Activated CD4-positive, alpha-beta T cell treated with anti-CD3 and anti-CD28 coated beads, Interleukin-10, Interleukin-2, amounts not matched to agents 100 ng/mL and 50 ng/mL, durations not matched to agents 16 hours and 8 hours (primary cell): ENCODE measurements at regions not wholly inside any gene's neighbourhood (a gene's known extent, or its start where the extent isn't known, plus 50 kb on each side); places are given as distances from the start of the nearest gene placed in this dataset.

Experiments used
- DNase-seq: peaks from one replicate; pipeline ENCODE4 v3.0.0-alpha.2; 2020

- DNase-seq, result no peak
Observed at GRCh38 chr6:18976091-18976490, 588.9 kb downstream of the RNF144B start.

GRCh38 chr6:18976966-18977365 lies 589.8 kb downstream of the RNF144B start:
- DNase-seq, result no peak

GRCh38 chr6:18978337-18979128 lies 591.4 kb downstream of the RNF144B start:
- no peak for DNase-seq

- DNase-seq, result no peak
Observed at GRCh38 chr6:18985061-18985460, 597.9 kb downstream of the RNF144B start.

GRCh38 chr6:18985996-18986395 lies 598.8 kb downstream of the RNF144B start:
- DNase-seq, result no peak

GRCh38 chr6:18988636-18989035 lies 601.5 kb downstream of the RNF144B start:
- DNase-seq, result no peak

- DNase-seq, result peak; percentile 47
Observed at GRCh38 chr6:18990059-18990978, 603.2 kb downstream of the RNF144B start.

- peak; percentile 33 for DNase-seq
Observed at GRCh38 chr6:18997375-18997826, 610.3 kb downstream of the RNF144B start.

GRCh38 chr6:19002976-19003560 lies 615.9 kb downstream of the RNF144B start:
- DNase-seq, result no peak

- no peak for DNase-seq
Observed at GRCh38 chr6:19004176-19004575, 617.0 kb downstream of the RNF144B start.

- DNase-seq, result no peak
Observed at GRCh38 chr6:19009769-19010168, 622.6 kb downstream of the RNF144B start.

- DNase-seq, result no peak
Observed at GRCh38 chr6:19013026-19013705, 626.0 kb downstream of the RNF144B start.

- DNase-seq, result peak; percentile 4
Observed at GRCh38 chr6:19024737-19025136, 637.6 kb downstream of the RNF144B start.

GRCh38 chr6:19028201-19028600 lies 641.1 kb downstream of the RNF144B start:
- DNase-seq, result no peak

GRCh38 chr6:19032591-19033295 lies 645.6 kb downstream of the RNF144B start:
- DNase-seq, result no peak

GRCh38 chr6:19033683-19034082 lies 646.5 kb downstream of the RNF144B start:
- DNase-seq, result no peak

- DNase-seq, result no peak
Observed at GRCh38 chr6:19034986-19035385, 647.8 kb downstream of the RNF144B start.

GRCh38 chr6:19035461-19036195 lies 648.5 kb downstream of the RNF144B start:
- no peak for DNase-seq

- DNase-seq, result no peak
Observed at GRCh38 chr6:19036196-19036555, 649.0 kb downstream of the RNF144B start.

- DNase-seq, result no peak
Observed at GRCh38 chr6:19037607-19038006, 650.5 kb downstream of the RNF144B start.

GRCh38 chr6:19039287-19039686 lies 652.1 kb downstream of the RNF144B start:
- no peak for DNase-seq

- DNase-seq, result no peak
Observed at GRCh38 chr6:19041906-19042305, 654.8 kb downstream of the RNF144B start.
